NCI-H1105 treated with DMSO at 0.1 percent for 48 hours (cell line): ENCODE measurements at regions not wholly inside any gene's neighbourhood (a gene's known extent, or its start where the extent isn't known, plus 50 kb on each side); places are given as distances from the start of the nearest gene placed in this dataset.

Source experiments
- DNase-seq: peaks from one replicate; lab custom pipeline; 2025; lab: John Stamatoyannopoulos, UW

GRCh38 chr2:220442012-220442411, 814.6 kb downstream of the SLC4A3 start:
- DNase-seq = no peak

DNA sequence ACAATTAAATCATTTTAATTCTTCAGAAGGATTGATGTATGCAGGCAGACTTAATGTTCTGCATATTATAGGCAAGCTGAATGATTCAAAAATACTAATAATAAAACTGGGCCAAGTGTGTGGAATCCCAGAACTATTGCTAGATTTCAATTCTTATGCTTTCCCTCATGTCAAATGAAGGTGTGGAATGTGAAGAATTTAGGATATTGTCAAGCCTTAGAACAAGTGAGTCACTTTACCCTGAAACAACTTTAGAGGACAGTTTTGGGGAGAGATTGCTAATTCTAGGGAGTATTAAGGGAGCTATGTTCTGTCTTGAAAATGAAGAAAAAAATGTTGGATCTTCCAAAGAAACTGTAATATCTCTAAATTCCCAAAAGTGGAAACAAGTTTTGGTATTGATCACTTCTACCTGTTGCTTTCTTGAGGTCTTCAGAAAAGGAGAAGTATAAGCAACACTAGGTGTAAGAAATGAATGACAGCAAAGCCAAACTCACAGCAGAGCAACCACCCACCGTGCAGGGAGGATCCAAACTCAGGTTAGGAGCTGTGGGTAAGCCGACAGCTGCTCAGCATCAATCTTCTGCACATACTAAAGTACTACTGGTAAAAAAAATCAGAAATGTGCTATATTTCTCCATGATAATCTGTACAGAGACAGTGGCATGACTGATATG, 818.1 kb downstream of the SLC4A3 start:
- no peak for DNase-seq

DNA sequence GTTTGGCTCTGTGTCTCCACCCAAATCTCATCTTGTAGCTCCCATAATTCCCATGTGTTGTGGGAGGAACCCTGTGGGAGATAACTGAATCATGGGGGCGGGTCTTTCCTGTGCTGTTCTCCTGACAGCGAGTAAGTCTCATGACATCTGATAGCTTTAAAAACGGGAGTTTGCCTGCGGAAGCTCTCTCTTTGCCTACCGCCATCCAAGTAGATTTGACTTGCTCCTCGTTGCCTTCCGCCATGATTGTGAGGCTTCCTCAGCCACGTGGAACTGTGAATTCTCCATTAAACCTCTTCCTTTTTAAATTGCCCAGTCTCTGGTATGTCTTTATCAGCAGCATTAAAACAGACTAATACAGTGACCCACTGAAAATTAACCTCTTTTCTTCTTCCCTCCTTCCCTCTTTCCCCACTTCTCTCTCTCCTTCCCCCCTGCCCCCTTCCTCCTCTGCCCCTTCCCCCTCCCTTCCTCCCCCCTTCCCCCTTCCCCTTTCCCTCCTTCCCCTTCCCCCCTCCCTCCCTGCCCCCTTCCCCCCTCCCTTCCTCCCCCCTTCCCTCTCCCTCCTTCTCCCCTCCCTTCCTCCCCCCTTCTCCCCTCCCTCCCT, 818.8 kb downstream of the SLC4A3 start:
- DNase-seq = no peak

- DNase-seq = no peak
These were observed 823.4 kb downstream of the SLC4A3 start for GRCh38 chr2:220450846-220451245.

GRCh38 chr2:220451438-220451837, 824.0 kb downstream of the SLC4A3 start:
- peak; percentile 29 for DNase-seq

GRCh38 chr2:220452561-220452960, 825.1 kb downstream of the SLC4A3 start:
- DNase-seq = no peak

GRCh38 chr2:220455351-220455990, 828.0 kb downstream of the SLC4A3 start:
- DNase-seq = no peak

GRCh38 chr2:220458051-220458450, 830.6 kb downstream of the SLC4A3 start:
- no peak for DNase-seq

GRCh38 chr2:220460257-220460985, 833.0 kb downstream of the SLC4A3 start:
- no peak for DNase-seq

DNA sequence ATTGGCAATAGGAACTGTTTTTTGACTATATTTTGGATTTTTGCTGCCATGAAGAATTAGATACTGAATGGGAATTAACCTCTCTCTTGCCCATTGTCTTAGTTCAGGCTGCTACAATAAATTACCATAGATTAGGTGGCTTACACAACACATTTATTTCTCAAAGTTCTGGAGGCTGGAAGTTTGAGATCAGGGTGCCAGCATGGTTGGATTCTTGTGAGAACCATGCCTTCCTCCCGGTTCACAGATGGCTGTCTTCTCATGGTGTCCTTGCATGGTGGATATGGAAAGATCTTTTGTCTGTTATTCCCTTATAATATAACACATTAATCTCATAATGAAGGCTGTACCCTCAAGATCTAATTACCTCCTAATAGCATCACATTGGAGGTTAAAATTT, 836.4 kb downstream of the SLC4A3 start:
- no peak for DNase-seq

DNA sequence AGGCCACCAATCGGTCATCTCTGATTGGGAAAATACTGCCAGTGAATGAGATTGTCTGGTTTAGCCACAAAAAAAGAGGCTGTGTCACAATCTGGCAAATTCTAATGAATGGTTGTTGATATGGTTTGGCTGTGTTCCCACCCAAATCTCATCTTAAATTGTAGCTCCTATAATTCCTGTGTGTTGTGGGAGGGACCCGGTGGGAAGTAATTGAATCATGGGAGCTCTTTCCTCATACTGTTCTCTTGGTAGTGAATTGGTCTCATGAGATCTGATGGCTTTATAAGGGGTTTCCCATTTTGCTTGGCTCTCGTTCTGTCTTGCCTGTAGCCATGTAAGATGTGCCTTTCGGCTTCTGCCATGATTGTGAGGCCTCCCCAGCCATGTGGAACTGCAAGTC, 838.3 kb downstream of the SLC4A3 start:
- no peak for DNase-seq

DNA sequence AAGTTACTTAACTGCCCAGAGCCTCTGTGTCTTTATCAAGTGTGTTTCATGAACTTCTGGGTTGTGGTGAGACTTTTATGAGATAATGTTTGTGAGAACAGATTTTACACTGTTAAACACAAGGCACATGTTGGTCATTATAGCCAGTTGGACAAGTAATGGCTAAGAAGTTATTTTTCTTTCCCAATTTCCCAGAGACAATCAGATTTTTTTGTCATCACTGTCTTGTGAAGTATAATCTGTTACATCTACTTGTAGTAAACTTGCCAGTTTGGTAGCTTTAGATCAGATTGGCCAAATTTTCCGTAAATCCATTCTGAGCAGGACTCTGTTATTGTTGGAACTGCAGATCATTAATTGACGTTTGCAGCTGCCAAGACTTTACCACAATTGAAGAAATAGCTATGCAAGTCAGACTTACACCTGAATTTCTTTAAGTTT, 838.8 kb downstream of the SLC4A3 start:
- no peak for DNase-seq

- no peak for DNase-seq
These were observed 841.8 kb downstream of the SLC4A3 start for GRCh38 chr2:220469201-220469600.

DNA sequence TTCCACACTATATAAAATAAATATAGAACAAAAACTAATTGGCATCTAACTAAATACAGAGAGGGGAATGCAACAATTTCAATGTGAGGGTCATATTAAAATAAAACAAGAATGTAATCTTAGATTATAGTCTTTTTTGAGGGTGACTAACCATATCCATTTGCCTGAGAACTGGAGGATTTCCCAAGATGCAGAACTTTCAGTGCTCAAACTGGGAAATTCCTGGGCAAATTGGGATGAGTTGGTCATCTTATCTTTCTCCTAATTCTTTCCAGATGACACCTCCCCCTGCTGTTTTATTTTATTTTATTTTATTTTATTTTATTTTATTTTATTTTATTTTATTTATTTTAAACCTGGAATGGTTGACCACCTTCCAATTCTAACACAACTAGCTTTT, 846.2 kb downstream of the SLC4A3 start:
- DNase-seq = no peak

DNA sequence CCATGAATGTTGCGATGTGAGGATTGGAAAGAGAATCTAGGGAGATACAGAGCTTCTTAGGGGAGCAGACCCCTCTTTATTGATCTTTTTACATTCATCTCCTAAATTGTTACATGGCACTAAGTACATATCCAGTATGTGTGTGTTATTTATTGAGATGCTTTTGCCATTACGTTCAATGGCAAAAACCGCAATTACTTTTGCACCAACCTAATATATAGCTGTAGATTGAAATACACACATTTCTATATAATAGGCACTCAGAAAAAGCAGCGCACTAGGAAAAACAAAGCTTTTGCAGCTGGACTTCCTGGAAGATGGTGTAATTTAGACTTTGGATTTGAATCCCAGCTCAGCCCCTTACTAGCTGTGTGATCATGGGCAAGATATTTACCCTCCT, 849.4 kb downstream of the SLC4A3 start:
- DNase-seq = no peak

- DNase-seq = no peak
These were observed 851.1 kb downstream of the SLC4A3 start for GRCh38 chr2:220478305-220479058.

DNA sequence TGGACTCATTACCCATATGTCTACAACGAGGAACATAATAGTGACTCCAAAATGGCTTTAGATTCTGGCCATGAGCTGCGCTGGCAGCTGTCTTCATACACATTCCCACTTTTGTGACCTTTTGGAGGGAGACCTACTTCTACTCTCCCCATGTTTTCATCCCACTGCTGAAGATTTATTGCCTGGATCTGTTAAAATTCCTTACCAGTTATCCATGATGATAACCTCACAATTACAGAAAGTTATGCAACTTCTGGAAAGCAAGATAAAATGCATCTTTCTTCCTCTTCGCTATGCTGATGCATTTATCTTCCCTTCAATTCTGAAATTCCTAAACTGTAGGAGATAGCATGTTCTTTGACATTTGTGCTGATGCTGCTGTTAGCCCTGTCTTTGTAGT, 855.3 kb downstream of the SLC4A3 start:
- DNase-seq = no peak

DNA sequence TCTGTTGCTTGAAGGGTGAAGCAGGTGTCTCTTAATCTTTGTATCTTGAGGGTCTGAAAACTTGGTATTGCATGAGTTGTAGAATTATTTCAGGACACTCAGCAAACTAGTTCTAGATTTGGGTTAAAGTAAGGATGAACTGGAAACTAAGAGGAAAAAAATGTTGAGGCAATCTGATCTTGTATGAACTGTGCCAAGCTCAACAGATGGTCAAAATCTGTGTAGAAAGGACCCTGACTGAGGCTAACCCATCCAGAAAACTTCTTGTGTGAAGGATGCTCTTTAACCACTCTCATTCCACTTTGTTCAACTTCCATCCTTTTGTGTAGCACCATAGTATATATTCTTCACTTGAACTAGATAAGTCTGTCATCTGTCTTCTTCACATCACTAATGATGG, 861.7 kb downstream of the SLC4A3 start:
- no peak for DNase-seq

DNA sequence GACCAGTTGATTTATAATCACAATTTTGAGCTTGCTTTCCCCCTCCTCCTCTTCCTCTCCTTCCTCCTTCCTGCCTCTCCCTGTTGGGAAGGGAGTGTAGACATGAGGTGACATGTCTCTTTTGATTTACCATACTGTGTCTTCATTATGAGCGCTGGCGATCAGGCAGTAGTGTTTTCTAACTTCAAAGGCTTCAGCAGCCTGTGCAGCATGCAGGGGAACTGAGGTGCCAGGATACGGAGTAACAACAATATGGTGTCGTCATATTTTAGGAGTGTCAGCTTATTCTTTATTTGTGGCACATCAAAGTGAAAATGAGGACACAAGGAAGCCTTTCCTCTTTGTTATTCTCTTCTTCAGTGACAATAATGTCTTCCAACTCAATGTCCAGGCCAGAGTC, 864.2 kb downstream of the SLC4A3 start:
- no peak for DNase-seq

GRCh38 chr2:220493871-220494525, 866.6 kb downstream of the SLC4A3 start:
- no peak for DNase-seq

DNA sequence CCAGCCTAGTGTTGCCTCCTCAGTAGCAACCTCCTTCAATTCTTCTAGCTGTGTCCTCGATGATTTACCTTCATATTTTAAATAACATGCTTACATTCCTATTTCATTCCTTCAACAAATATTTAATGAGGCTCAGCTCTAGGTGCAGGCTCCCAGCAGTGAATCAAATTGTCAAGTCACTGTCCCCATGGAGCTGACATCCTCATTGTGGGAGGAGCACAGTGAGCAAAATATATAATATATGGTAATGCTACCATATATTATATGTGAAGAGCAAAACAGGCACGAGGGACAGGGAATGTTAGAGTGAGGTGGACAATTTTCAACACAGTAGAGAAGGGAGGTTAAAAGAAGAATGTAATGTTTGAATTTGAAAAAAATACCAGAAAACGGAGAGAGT, 869.1 kb downstream of the SLC4A3 start:
- no peak for DNase-seq

- DNase-seq = no peak
These were observed 871.8 kb downstream of the SLC4A3 start for GRCh38 chr2:220499225-220499624.
